HTR-8/SVneo (cell line): ENCODE measurements at regions not wholly inside any gene's neighbourhood (a gene's known extent, or its start where the extent isn't known, plus 50 kb on each side); places are given as distances from the start of the nearest gene placed in this dataset.

Source experiments
- DNase-seq: peaks from one replicate; pipeline ENCODE4 v3.0.0; 2011; ENCODE audit warnings: low spot score, mixed read lengths; ENCODE audit not compliant: insufficient read length
- FAIRE-seq: peaks from 2 replicates; lab custom pipeline; 2011; peaks lifted over from hg19 to GRCh38; lab: Jason Lieb, UNC

GRCh38 chr1:199687321-199687720 is 340.2 kb upstream of the NR5A2 start:
- DNase-seq (no peak), FAIRE-seq (no peak)

GRCh38 chr1:199688133-199688676 is 339.3 kb upstream of the NR5A2 start:
- no peak for DNase-seq
- FAIRE-seq = no peak

- FAIRE-seq (no peak), DNase-seq (no peak)
Measured at GRCh38 chr1:199688774-199689173, 338.7 kb upstream of the NR5A2 start.

- FAIRE-seq (no peak), DNase-seq (no peak)
Measured at GRCh38 chr1:199690496-199690895, 337.0 kb upstream of the NR5A2 start.

GRCh38 chr1:199691540-199691939 is 336.0 kb upstream of the NR5A2 start:
- DNase-seq (peak; percentile 48), FAIRE-seq (peak; percentile 42)

- no peak for FAIRE-seq
- no peak for DNase-seq
Measured at GRCh38 chr1:199693724-199694123, 333.8 kb upstream of the NR5A2 start.

GRCh38 chr1:199696225-199696624 is 331.3 kb upstream of the NR5A2 start:
- DNase-seq (no peak), FAIRE-seq (no peak)

- DNase-seq (no peak), FAIRE-seq (no peak)
Measured at GRCh38 chr1:199698222-199698621, 329.3 kb upstream of the NR5A2 start.

GRCh38 chr1:199700551-199700950 is 327.0 kb upstream of the NR5A2 start:
- FAIRE-seq = no peak
- no peak for DNase-seq

- DNase-seq (no peak), FAIRE-seq (no peak)
Measured at GRCh38 chr1:199701726-199702125, 325.8 kb upstream of the NR5A2 start.

GRCh38 chr1:199704231-199704630 is 323.3 kb upstream of the NR5A2 start:
- no peak for FAIRE-seq

GRCh38 chr1:199705825-199706224 is 321.7 kb upstream of the NR5A2 start:
- no peak for FAIRE-seq

More at GRCh38 chr1:199704231-199704630, 323.3 kb upstream of the NR5A2 start:
- DNase-seq = no peak

GRCh38 chr1:199706826-199707606 is 320.5 kb upstream of the NR5A2 start:
- no peak for DNase-seq
- no peak for FAIRE-seq

More at GRCh38 chr1:199705825-199706224, 321.7 kb upstream of the NR5A2 start:
- no peak for DNase-seq

- FAIRE-seq (no peak), DNase-seq (no peak)
Measured at GRCh38 chr1:199710974-199711373, 316.5 kb upstream of the NR5A2 start.

- FAIRE-seq (no peak), DNase-seq (no peak)
Measured at GRCh38 chr1:199716729-199717128, 310.8 kb upstream of the NR5A2 start.

GRCh38 chr1:199719156-199719842 is 308.2 kb upstream of the NR5A2 start:
- DNase-seq (no peak), FAIRE-seq (no peak)

- FAIRE-seq (no peak), DNase-seq (no peak)
Measured at GRCh38 chr1:199720496-199720895, 307.0 kb upstream of the NR5A2 start.

- DNase-seq = no peak
- no peak for FAIRE-seq
Measured at GRCh38 chr1:199721001-199721400, 306.5 kb upstream of the NR5A2 start.

- FAIRE-seq (no peak), DNase-seq (no peak)
Measured at GRCh38 chr1:199723250-199723956, 304.1 kb upstream of the NR5A2 start.

GRCh38 chr1:199724049-199724448 is 303.5 kb upstream of the NR5A2 start:
- no peak for DNase-seq
- FAIRE-seq = no peak
